Peyer's patch (tissue), 4 donors: ENCODE measurements at regions not wholly inside any gene's neighbourhood (a gene's known extent, or its start where the extent isn't known, plus 50 kb on each side); places are given as distances from the start of the nearest gene placed in this dataset.

ENCODE experiments used
- DNase-seq, 3 donors: peaks; one replicate each; pipeline ENCODE4 v3.0.0-alpha.2; 2017 to 2019
- H3K27ac ChIP-seq, 4 donors: fragments of 200-600 bp; sonication (generic); one replicate each; pipeline ENCODE4 v1.5.1; 2016 to 2019
- H3K27me3 ChIP-seq, 2 donors: fragments of 200-600 bp; sonication (generic); one replicate each; pipeline ENCODE4 v1.5.1; 2019
- H3K36me3 ChIP-seq, 3 donors: fragments of 200-600 bp; sonication (generic); one replicate each; pipeline ENCODE4 v1.5.1; 2016 to 2019
- H3K4me1 ChIP-seq, 4 donors: fragments of 200-600 bp; sonication (generic); one replicate each; pipeline ENCODE4 v1.5.1; 2016 to 2019
- H3K4me3 ChIP-seq, 4 donors: fragments of 200-600 bp; sonication (generic); 1 replicate in 3 of 4; 2 replicates in 1 of 4; pipeline ENCODE4 v1.5.1; 2016 to 2019; ENCODE audit warnings: mild to moderate bottlenecking in 1 of 4
- H3K9me3 ChIP-seq, 4 donors: fragments of 200-600 bp; sonication (generic); one replicate each; pipeline ENCODE4 v1.5.1; 2016 to 2019; ENCODE audit warnings: mild to moderate bottlenecking in 1 of 4
- POLR2A ChIP-seq, 2 donors: fragments of 450-650 bp; IDR thresholded peaks; one replicate each; pipeline ENCODE4 v1.5.1; 2017; ENCODE audit warnings: antibody characterized with exemption in 2 of 2, mild to moderate bottlenecking in 2 of 2, moderate library complexity in 2 of 2
- TF ChIP-seq, protein P1 (sequence below), 6 experiments: fragments of 450-650 bp in 4 of 6; fragments of 200-600 bp in 2 of 6; sonication (generic) in 1 of 6; IDR thresholded peaks; one replicate each; pipeline ENCODE4 v1.5.1; 2017 to 2019; ENCODE audit warnings: antibody characterized with exemption in 6 of 6, mild to moderate bottlenecking in 3 of 6, moderate library complexity in 1 of 6

DNA sequence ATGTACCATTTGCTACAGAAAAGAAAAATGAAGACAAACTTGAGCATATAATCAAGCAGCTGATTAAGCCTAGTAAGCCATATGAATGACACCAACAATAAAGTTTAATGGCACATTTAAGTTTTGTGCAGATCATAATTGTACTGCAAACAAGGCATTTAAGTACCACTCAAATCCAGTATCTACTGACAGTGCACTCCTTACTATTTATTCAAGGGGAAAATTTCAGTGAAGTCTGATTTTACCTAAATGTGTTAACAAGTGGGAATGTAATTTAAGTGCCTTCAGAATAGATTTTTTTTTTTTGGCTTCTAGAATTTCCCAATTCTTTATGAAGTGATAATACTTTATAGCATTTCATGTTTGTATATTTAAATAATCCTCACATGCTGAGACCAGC lies 341.0 kb upstream of the POU5F2 start:
- Histone ChIP-seq H3K9me3 (no peaks in the 10 kb centered on the region), H3K27ac (no peak overlapping the region), H3K27me3 (no peaks in the 10 kb centered on the region), H3K36me3 (no peaks in the 10 kb centered on the region), H3K4me3 (no peak overlapping the region), H3K4me1 (no peaks in the 10 kb centered on the region)
- DNase-seq: no peak
- TF ChIP-seq, protein P1, sequence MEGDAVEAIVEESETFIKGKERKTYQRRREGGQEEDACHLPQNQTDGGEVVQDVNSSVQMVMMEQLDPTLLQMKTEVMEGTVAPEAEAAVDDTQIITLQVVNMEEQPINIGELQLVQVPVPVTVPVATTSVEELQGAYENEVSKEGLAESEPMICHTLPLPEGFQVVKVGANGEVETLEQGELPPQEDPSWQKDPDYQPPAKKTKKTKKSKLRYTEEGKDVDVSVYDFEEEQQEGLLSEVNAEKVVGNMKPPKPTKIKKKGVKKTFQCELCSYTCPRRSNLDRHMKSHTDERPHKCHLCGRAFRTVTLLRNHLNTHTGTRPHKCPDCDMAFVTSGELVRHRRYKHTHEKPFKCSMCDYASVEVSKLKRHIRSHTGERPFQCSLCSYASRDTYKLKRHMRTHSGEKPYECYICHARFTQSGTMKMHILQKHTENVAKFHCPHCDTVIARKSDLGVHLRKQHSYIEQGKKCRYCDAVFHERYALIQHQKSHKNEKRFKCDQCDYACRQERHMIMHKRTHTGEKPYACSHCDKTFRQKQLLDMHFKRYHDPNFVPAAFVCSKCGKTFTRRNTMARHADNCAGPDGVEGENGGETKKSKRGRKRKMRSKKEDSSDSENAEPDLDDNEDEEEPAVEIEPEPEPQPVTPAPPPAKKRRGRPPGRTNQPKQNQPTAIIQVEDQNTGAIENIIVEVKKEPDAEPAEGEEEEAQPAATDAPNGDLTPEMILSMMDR (IDR thresholded peaks at IDR 0.05): no peak
- no peak for TF ChIP-seq POLR2A (IDR thresholded peaks at IDR 0.05)

DNA sequence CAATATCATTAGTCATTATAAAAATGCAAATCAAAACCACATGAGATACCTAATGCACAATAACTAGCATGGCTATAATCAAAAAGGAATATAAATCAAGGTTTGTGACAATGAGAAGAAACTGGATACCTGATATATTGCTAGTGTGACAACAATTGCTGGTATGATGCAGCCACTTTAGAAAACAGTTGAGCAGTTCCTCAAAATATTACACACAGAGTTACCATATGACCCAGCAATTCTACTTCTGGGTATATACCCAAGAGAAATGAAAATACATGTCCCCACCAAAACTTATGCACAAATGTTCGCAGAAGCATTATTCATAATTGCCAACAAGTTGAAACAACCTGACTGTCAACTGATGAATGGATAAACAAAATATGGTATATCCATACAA lies 339.7 kb upstream of the POU5F2 start:
- Histone ChIP-seq H3K36me3 (no peaks in the 10 kb centered on the region), H3K9me3 (no peaks in the 10 kb centered on the region), H3K27me3 (no peaks in the 10 kb centered on the region), H3K4me3 (no peak overlapping the region), H3K27ac (no peak overlapping the region), H3K4me1 (no peaks in the 10 kb centered on the region)
- TF ChIP-seq POLR2A (IDR thresholded peaks at IDR 0.05): no peak
- TF ChIP-seq, protein P1 (IDR thresholded peaks at IDR 0.05): no peak
- no peak for DNase-seq

DNA sequence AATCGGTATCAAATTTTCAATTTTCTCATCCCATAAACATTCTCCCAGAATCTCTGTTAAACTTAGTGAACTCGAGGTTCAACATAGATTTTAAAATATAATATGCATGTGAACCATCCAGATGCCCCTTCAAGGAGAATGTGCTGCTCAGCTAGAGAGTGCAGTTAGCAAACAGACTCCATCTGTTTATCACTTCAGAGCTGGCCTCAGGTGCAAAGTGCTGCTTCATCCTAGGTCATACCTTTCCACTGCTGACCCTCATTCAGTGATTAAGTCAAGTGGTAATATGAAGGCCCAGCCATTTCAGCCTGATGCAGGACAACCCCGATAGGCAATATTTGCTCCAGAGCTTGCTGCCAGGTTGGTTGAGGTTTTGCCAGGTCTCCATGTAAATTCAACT lies 339.0 kb upstream of the POU5F2 start:
- Histone ChIP-seq H3K27ac (no peak overlapping the region), H3K4me3 (no peak overlapping the region), H3K9me3 (no peaks in the 10 kb centered on the region), H3K4me1 (no peaks in the 10 kb centered on the region), H3K36me3 (no peaks in the 10 kb centered on the region), H3K27me3 (no peaks in the 10 kb centered on the region)
- TF ChIP-seq, protein P1 (IDR thresholded peaks at IDR 0.05): no peak
- no peak for TF ChIP-seq POLR2A (IDR thresholded peaks at IDR 0.05)
- DNase-seq: no peak

DNA sequence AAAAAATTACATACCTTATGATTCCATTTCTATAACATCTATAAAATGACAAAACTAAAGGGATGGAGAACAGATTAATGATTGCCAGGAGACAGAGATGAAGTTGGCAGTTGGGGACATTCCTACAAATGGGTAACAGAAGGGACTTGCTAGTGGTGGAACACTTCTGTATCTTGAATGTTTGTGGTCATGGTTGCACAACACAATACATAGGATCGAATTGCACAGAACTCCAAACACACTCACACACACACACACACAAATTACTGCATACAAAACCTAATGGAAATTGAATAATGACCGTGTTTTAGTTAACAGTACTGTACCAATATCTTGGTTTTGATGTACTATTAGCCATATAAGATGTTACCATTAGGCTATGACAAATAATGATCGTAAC lies 330.7 kb upstream of the POU5F2 start:
- H3K4me3 ChIP-seq: no peak overlapping the region
- no peaks in the 10 kb centered on the region for H3K27me3 ChIP-seq
- H3K27ac ChIP-seq: no peak overlapping the region
- no peak for DNase-seq
- TF ChIP-seq, protein P1 (IDR thresholded peaks at IDR 0.05): no peak
- TF ChIP-seq POLR2A (IDR thresholded peaks at IDR 0.05): no peak
- no peaks in the 10 kb centered on the region for H3K4me1 ChIP-seq
- no peaks in the 10 kb centered on the region for H3K36me3 ChIP-seq
- no peaks in the 10 kb centered on the region for H3K9me3 ChIP-seq

DNA sequence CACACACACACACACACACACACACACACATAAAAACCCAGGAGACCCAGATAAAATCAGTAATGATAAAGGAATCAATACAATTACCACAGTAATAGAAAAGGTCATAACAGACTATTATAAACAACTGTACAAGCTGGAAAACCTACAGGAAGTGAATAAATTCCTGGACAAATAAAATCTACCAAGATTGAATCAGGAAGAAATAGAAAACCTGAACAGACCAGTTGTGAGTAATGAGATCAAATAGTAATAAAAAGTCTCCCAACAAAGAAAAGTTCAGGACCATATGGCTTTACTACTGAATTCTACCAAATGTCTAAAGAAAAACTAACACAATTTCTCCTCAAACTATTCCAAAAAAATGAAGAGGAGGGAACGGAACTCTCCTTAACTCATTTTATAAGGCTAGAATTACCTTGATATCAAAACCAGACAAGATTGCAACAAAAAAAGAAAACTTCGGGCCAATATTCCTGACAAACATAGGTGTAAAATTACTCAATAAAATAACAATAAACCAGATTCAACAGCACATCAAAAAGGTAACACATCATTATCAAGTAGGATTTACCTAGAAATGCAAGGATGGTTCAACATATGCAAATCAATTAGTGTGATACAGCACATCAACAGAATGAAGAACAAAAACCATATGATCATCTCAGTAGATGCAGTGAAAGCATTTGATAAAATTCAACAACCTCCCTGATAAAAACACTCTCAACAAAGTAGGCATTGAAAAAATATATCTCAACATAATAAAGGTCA lies 325.2 kb upstream of the POU5F2 start:
- H3K9me3 ChIP-seq: peaks cover 0 to 6% (median 2%) of the 10 kb centered on the region in 4 donors
- TF ChIP-seq, protein P1 (IDR thresholded peaks at IDR 0.05): no peak
- TF ChIP-seq POLR2A (IDR thresholded peaks at IDR 0.05): no peak
- H3K4me3 ChIP-seq: no peak overlapping the region
- H3K27ac ChIP-seq: no peak overlapping the region
- H3K4me1 ChIP-seq: no peaks in the 10 kb centered on the region
- no peak for DNase-seq
- no peaks in the 10 kb centered on the region for H3K27me3 ChIP-seq
- H3K36me3 ChIP-seq: no peaks in the 10 kb centered on the region
